HEK293 (cell line): ENCODE measurements at regions not wholly inside any gene's neighbourhood (a gene's known extent, or its start where the extent isn't known, plus 50 kb on each side); places are given as distances from the start of the nearest gene placed in this dataset.

Source experiments
- CTCF ChIA-PET: fragments of 350-600 bp; formaldehyde crosslinking; extraction: SDS; loops from one replicate; lab custom pipeline; 2021; ENCODE audit warnings: antibody characterized with exemption; lab: Yijun Ruan, JAX
- POLR2A ChIA-PET: fragments of 300-600 bp; formaldehyde crosslinking; extraction: SDS; loops from one replicate; lab custom pipeline; 2020; ENCODE audit warnings: antibody characterized with exemption, inconsistent platforms; lab: Yijun Ruan, JAX
- H3K27ac ChIP-seq: fragments of 200-500 bp; sonication (Bioruptor generic); 2 replicates; pipeline ENCODE4 v1.5.1; 2014; ENCODE audit warnings: low read depth, low read length, control low read depth, inconsistent platforms; ENCODE audit errors: extremely low read depth
- H3K36me3 ChIP-seq, 2 experiments: fragments of 200-500 bp in 1 of 2; sonication (Bioruptor generic) in 1 of 2; 1 replicate in 1 of 2; 2 replicates in 1 of 2; pipeline ENCODE4 v1.5.1; 2014 to 2017; ENCODE audit warnings: inconsistent platforms in 2 of 2, low read length in 2 of 2; ENCODE audit not compliant: control insufficient read depth in 2 of 2, insufficient read depth in 1 of 2
- H3K4me1 ChIP-seq: fragments of 200-500 bp; sonication (Bioruptor generic); 2 replicates; pipeline ENCODE4 v1.5.1; 2014; ENCODE audit warnings: mild to moderate bottlenecking, low read length, inconsistent platforms; ENCODE audit not compliant: control insufficient read depth, insufficient read depth
- H3K4me3 ChIP-seq: 2 replicates; pipeline ENCODE4 v1.5.1; 2011; ENCODE audit warnings: low read depth, mild to moderate bottlenecking, control low read depth, low read length, moderate library complexity
- H3K9me3 ChIP-seq: fragments of 200-500 bp; sonication (Bioruptor generic); 2 replicates; pipeline ENCODE4 v1.5.1; 2014; ENCODE audit warnings: low read depth, low read length, inconsistent platforms; ENCODE audit not compliant: control insufficient read depth, insufficient read depth
- SETDB1 ChIP-seq: IDR thresholded peaks from one replicate; pipeline ENCODE4 v1.6.1; 2017; ENCODE audit warnings: mild to moderate bottlenecking, low read length, moderate library complexity, mixed read lengths; ENCODE audit not compliant: insufficient read length
- SP3 ChIP-seq: fragments of 450-650 bp; formaldehyde crosslinking; IDR thresholded peaks from 2 replicates; pipeline ENCODE4 v1.5.1; 2016; ENCODE audit warnings: missing biosample characterization, missing genetic modification characterization
- ZBTB48 ChIP-seq: fragments of 450-650 bp; formaldehyde crosslinking; IDR thresholded peaks from 2 replicates; pipeline ENCODE4 v1.5.1; 2016; ENCODE audit warnings: missing biosample characterization, missing genetic modification characterization
- ZNF10 ChIP-seq: fragments of 450-650 bp; formaldehyde crosslinking; IDR thresholded peaks from 2 replicates; pipeline ENCODE4 v1.5.1; 2017; ENCODE audit warnings: missing biosample characterization, missing genetic modification characterization
- ZNF157 ChIP-seq: fragments of 450-650 bp; formaldehyde crosslinking; IDR thresholded peaks from 2 replicates; pipeline ENCODE4 v1.5.1; 2016; ENCODE audit warnings: missing biosample characterization, missing genetic modification characterization
- ZNF214 ChIP-seq: fragments of 450-650 bp; formaldehyde crosslinking; IDR thresholded peaks from 2 replicates; pipeline ENCODE4 v1.5.1; 2017; ENCODE audit warnings: missing biosample characterization, mild to moderate bottlenecking, missing genetic modification characterization, borderline replicate concordance
- ZNF266 ChIP-seq: fragments of 450-650 bp; formaldehyde crosslinking; IDR thresholded peaks from 2 replicates; pipeline ENCODE4 v1.5.1; 2016; ENCODE audit warnings: missing biosample characterization, missing genetic modification characterization, low read depth
- ZNF311 ChIP-seq: fragments of 450-650 bp; formaldehyde crosslinking; IDR thresholded peaks from 2 replicates; pipeline ENCODE4 v1.5.1; 2017; ENCODE audit warnings: missing biosample characterization, missing genetic modification characterization, borderline replicate concordance
- ZNF530 ChIP-seq: fragments of 450-650 bp; formaldehyde crosslinking; IDR thresholded peaks from 2 replicates; pipeline ENCODE4 v1.5.1; 2016; ENCODE audit warnings: low read depth, missing biosample characterization, missing genetic modification characterization
- ZNF585B ChIP-seq: fragments of 450-650 bp; formaldehyde crosslinking; IDR thresholded peaks from 2 replicates; pipeline ENCODE4 v1.5.1; 2016; ENCODE audit warnings: missing biosample characterization, missing genetic modification characterization
- ZNF621 ChIP-seq: fragments of 450-650 bp; formaldehyde crosslinking; IDR thresholded peaks from 2 replicates; pipeline ENCODE4 v1.5.1; 2017; ENCODE audit warnings: missing biosample characterization, missing genetic modification characterization
- ZNF658 ChIP-seq: fragments of 450-650 bp; formaldehyde crosslinking; IDR thresholded peaks from 2 replicates; pipeline ENCODE4; 2016; ENCODE audit warnings: missing biosample characterization, missing genetic modification characterization
- ZNF677 ChIP-seq: fragments of 450-650 bp; IDR thresholded peaks from 2 replicates; pipeline ENCODE4 v1.5.0; 2018; ENCODE audit warnings: missing biosample characterization, mild to moderate bottlenecking, missing genetic modification characterization, moderate library complexity
- ZNF707 ChIP-seq: fragments of 450-650 bp; formaldehyde crosslinking; IDR thresholded peaks from 2 replicates; pipeline ENCODE4 v1.5.1; 2016; ENCODE audit warnings: missing biosample characterization, missing genetic modification characterization
- ZNF747 ChIP-seq: fragments of 450-650 bp; formaldehyde crosslinking; IDR thresholded peaks from 2 replicates; pipeline ENCODE4 v1.5.1; 2016; ENCODE audit warnings: missing biosample characterization, missing genetic modification characterization
- TF ChIP-seq, protein P1 (sequence below): fragments of 450-650 bp; formaldehyde crosslinking; IDR thresholded peaks from 2 replicates; pipeline ENCODE4; 2016; ENCODE audit warnings: missing biosample characterization, missing genetic modification characterization
- TF ChIP-seq, protein P2 (sequence below): fragments of 450-650 bp; formaldehyde crosslinking; IDR thresholded peaks from 2 replicates; pipeline ENCODE4 v1.5.1; 2016; ENCODE audit warnings: missing biosample characterization, missing genetic modification characterization, borderline replicate concordance
- TF ChIP-seq, protein P3 (sequence below): fragments of 450-650 bp; formaldehyde crosslinking; IDR thresholded peaks from 2 replicates; pipeline ENCODE4 v1.5.1; 2016; ENCODE audit warnings: missing biosample characterization, missing genetic modification characterization
- TF ChIP-seq, protein P4 (sequence below): fragments of 450-650 bp; formaldehyde crosslinking; IDR thresholded peaks from 2 replicates; pipeline ENCODE4 v1.5.1; 2016; ENCODE audit warnings: missing biosample characterization, missing genetic modification characterization

DNA sequence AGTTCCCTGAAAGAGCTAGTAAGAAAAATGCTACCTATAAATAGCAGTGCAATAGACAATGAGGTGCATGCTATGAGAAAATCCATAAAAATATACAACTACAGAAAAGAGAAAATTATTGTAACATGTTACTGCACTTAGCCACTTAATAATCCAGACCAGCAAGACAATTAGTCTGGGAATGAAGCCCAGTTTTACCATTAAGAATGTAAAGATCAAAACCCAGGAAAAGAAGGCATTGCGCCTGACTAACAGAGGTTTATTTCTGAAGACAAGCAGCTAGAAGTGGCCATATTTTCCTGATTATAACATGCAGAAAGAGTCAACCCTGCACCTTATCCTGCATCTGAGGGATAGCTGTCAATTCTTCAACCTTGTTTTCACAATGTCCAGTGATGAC lies 276.4 kb upstream of the PRMT6 start:
- Histone ChIP-seq H3K4me1 (no peaks in the 10 kb centered on the region), H3K36me3 (no peaks in the 10 kb centered on the region), H3K9me3 (no peaks in the 10 kb centered on the region), H3K27ac (no peak overlapping the region), H3K4me3 (no peak overlapping the region)
- ChIA-PET CTCF (no interaction called here), POLR2A (no interaction called here)
- no peak for TF ChIP-seq ZNF707 (tag by site-specific recombination)
- no peak for TF ChIP-seq SETDB1
- no peak for TF ChIP-seq ZNF266 (tag by site-specific recombination)
- no peak for TF ChIP-seq SP3 (tag by site-specific recombination)
- TF ChIP-seq, protein P1, sequence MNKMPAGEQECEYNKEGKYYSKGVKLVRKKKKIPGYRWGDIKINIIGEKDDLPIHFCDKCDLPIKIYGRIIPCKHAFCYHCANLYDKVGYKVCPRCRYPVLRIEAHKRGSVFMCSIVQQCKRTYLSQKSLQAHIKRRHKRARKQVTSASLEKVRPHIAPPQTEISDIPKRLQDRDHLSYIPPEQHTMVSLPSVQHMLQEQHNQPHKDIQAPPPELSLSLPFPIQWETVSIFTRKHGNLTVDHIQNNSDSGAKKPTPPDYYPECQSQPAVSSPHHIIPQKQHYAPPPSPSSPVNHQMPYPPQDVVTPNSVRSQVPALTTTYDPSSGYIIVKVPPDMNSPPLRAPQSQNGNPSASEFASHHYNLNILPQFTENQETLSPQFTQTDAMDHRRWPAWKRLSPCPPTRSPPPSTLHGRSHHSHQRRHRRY, result no peak
- TF ChIP-seq, protein P2, sequence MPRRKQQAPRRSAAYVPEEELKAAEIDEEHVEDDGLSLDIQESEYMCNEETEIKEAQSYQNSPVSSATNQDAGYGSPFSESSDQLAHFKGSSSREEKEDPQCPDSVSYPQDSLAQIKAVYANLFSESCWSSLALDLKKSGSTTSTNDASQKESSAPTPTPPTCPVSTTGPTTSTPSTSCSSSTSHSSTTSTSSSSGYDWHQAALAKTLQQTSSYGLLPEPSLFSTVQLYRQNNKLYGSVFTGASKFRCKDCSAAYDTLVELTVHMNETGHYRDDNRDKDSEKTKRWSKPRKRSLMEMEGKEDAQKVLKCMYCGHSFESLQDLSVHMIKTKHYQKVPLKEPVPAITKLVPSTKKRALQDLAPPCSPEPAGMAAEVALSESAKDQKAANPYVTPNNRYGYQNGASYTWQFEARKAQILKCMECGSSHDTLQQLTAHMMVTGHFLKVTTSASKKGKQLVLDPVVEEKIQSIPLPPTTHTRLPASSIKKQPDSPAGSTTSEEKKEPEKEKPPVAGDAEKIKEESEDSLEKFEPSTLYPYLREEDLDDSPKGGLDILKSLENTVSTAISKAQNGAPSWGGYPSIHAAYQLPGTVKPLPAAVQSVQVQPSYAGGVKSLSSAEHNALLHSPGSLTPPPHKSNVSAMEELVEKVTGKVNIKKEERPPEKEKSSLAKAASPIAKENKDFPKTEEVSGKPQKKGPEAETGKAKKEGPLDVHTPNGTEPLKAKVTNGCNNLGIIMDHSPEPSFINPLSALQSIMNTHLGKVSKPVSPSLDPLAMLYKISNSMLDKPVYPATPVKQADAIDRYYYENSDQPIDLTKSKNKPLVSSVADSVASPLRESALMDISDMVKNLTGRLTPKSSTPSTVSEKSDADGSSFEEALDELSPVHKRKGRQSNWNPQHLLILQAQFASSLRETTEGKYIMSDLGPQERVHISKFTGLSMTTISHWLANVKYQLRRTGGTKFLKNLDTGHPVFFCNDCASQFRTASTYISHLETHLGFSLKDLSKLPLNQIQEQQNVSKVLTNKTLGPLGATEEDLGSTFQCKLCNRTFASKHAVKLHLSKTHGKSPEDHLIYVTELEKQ (tag by site-specific recombination), result no peak
- no peak for TF ChIP-seq ZNF10 (tag by site-specific recombination)
- TF ChIP-seq, protein P3, sequence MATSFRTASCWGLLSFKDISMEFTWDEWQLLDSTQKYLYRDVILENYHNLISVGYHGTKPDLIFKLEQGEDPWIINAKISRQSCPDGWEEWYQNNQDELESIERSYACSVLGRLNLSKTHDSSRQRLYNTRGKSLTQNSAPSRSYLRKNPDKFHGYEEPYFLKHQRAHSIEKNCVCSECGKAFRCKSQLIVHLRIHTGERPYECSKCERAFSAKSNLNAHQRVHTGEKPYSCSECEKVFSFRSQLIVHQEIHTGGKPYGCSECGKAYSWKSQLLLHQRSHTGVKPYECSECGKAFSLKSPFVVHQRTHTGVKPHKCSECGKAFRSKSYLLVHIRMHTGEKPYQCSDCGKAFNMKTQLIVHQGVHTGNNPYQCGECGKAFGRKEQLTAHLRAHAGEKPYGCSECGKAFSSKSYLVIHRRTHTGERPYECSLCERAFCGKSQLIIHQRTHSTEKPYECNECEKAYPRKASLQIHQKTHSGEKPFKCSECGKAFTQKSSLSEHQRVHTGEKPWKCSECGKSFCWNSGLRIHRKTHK (tag by site-specific recombination), result no peak
- TF ChIP-seq ZNF747 (tag by site-specific recombination), result no peak
- TF ChIP-seq ZNF157 (tag by site-specific recombination), result no peak
- no peak for TF ChIP-seq ZNF621 (tag by site-specific recombination)
- no peak for TF ChIP-seq ZBTB48 (tag by site-specific recombination)
- TF ChIP-seq ZNF311 (tag by site-specific recombination), result no peak
- no peak for TF ChIP-seq ZNF530 (tag by site-specific recombination)
- no peak for TF ChIP-seq ZNF658 (tag by site-specific recombination)
- TF ChIP-seq ZNF585B (tag by site-specific recombination), result no peak
- TF ChIP-seq ZNF214, result no peak
- TF ChIP-seq ZNF677 (tag by site-specific recombination), result no peak
- TF ChIP-seq, protein P4, sequence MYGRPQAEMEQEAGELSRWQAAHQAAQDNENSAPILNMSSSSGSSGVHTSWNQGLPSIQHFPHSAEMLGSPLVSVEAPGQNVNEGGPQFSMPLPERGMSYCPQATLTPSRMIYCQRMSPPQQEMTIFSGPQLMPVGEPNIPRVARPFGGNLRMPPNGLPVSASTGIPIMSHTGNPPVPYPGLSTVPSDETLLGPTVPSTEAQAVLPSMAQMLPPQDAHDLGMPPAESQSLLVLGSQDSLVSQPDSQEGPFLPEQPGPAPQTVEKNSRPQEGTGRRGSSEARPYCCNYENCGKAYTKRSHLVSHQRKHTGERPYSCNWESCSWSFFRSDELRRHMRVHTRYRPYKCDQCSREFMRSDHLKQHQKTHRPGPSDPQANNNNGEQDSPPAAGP (tag by site-specific recombination), result no peak
